H1 (cell line): ENCODE measurements at regions not wholly inside any gene's neighbourhood (a gene's known extent, or its start where the extent isn't known, plus 50 kb on each side); places are given as distances from the start of the nearest gene placed in this dataset.

ENCODE experiments used
- CTCF ChIA-PET: fragments of 300-600 bp; sonication (Branson Sonifier 250); formaldehyde crosslinking; loops from one replicate; lab custom pipeline; 2021; ENCODE audit not compliant: partially characterized antibody; lab: Charles Lee
- POLR2A ChIA-PET: fragments of 300-600 bp; sonication (Branson Sonifier 250); formaldehyde crosslinking; loops from one replicate; lab custom pipeline; 2021; ENCODE audit warnings: inconsistent platforms; ENCODE audit not compliant: partially characterized antibody; lab: Charles Lee
- DNase-seq, 2 experiments: peaks; one replicate each; pipeline versions ENCODE4 v3.0.0 to v3.0.0-alpha.2; 2010 to 2022; ENCODE audit warnings: low spot score in 2 of 2, low read depth in 1 of 2, mixed read lengths in 1 of 2
- FAIRE-seq: peaks from 2 replicates; lab custom pipeline; 2011; peaks lifted over from hg19 to GRCh38; lab: Jason Lieb, UNC
- H2AFZ ChIP-seq: 2 replicates; pipeline ENCODE4 v1.8.1; 2012; ENCODE audit warnings: low read length, inconsistent platforms
- H2AK5ac ChIP-seq: 2 replicates; pipeline ENCODE4 v1.6.1; 2013; ENCODE audit warnings: low read depth, low read length
- H2BK120ac ChIP-seq: replicated peaks from 2 replicates; pipeline ENCODE3; 2013; ENCODE audit warnings: low read depth, low read length, inconsistent platforms
- H2BK12ac ChIP-seq: 2 replicates; pipeline ENCODE4 v1.6.1; 2013; ENCODE audit warnings: low read depth, low read length
- H2BK15ac ChIP-seq: 2 replicates; pipeline ENCODE4 v1.6.1; 2013; ENCODE audit warnings: low read length
- H2BK20ac ChIP-seq: 2 replicates; pipeline ENCODE4 v1.6.1; 2013; ENCODE audit warnings: low read length
- H2BK5ac ChIP-seq: 2 replicates; pipeline ENCODE4 v1.6.1; 2013; ENCODE audit warnings: low read depth, low read length
- H3K14ac ChIP-seq: 2 replicates; pipeline ENCODE4 v1.6.1; 2013; ENCODE audit warnings: inconsistent platforms; ENCODE audit not compliant: insufficient read length
- H3K18ac ChIP-seq: 2 replicates; pipeline ENCODE4 v1.6.1; 2013; ENCODE audit warnings: low read length; ENCODE audit errors: extremely low read depth
- H3K23ac ChIP-seq: 2 replicates; pipeline ENCODE4 v1.6.1; 2013; ENCODE audit warnings: inconsistent platforms; ENCODE audit not compliant: insufficient read length
- H3K23me2 ChIP-seq: 2 replicates; pipeline ENCODE4 v1.6.1; 2013; ENCODE audit warnings: low read depth, low read length
- H3K27ac ChIP-seq: 2 replicates; pipeline ENCODE4 v1.6.1; 2011; ENCODE audit warnings: low read depth, low read length, inconsistent platforms
- H3K27me3 ChIP-seq, 4 experiments: replicated peaks in 1 of 4; 1 replicate in 1 of 4; 2 replicates in 3 of 4; pipeline versions ENCODE4 v1.6.1 to v1.8.1; 2011 to 2013; ENCODE audit warnings: low read length in 3 of 4, mild to moderate bottlenecking in 3 of 4, inconsistent platforms in 2 of 4, mixed read lengths in 2 of 4, moderate library complexity in 1 of 4; ENCODE audit not compliant: control insufficient read depth in 3 of 4, insufficient read depth in 3 of 4; ENCODE audit errors: extremely low read depth in 1 of 4
- H3K36me3 ChIP-seq, 4 experiments: 2 replicates each; pipeline versions ENCODE4 v1.6.1 to v1.8.1; 2011 to 2013; ENCODE audit warnings: mild to moderate bottlenecking in 4 of 4, low read length in 3 of 4, moderate library complexity in 2 of 4, control low read depth in 1 of 4, inconsistent platforms in 1 of 4; ENCODE audit not compliant: insufficient read depth in 4 of 4, control insufficient read depth in 2 of 4
- H3K4ac ChIP-seq: replicated peaks from 2 replicates; pipeline ENCODE3; 2013; ENCODE audit warnings: low read length, low read depth, mixed read lengths, inconsistent platforms; ENCODE audit not compliant: insufficient read length
- H3K4me1 ChIP-seq, 4 experiments: replicated peaks in 1 of 4; 1 replicate in 1 of 4; 2 replicates in 3 of 4; pipeline versions ENCODE4 v1.6.1 to v1.8.1; 2011 to 2013; ENCODE audit warnings: low read length in 3 of 4, inconsistent platforms in 2 of 4, mixed read lengths in 1 of 4; ENCODE audit not compliant: insufficient read depth in 4 of 4, control insufficient read depth in 3 of 4
- H3K4me2 ChIP-seq, 2 experiments: 2 replicates each; pipeline versions ENCODE4 v1.6.1 to v1.8.1; 2011 to 2013; ENCODE audit warnings: low read depth in 2 of 2, low read length in 2 of 2, control low read depth in 1 of 2, inconsistent platforms in 1 of 2, mild to moderate bottlenecking in 1 of 2; ENCODE audit not compliant: insufficient read depth in 1 of 2
- H3K4me3 ChIP-seq, 4 experiments: fragments of 200-600, 300-600 bp in 1 of 4; sonication (generic), shearing (Covaris generic), sonication (Bioruptor Twin) in 1 of 4; 2 replicates each; pipeline versions ENCODE4 v1.5.1 to v1.8.1; 2011 to 2016; ENCODE audit warnings: low read length in 4 of 4, low read depth in 3 of 4, control low read depth in 2 of 4, inconsistent platforms in 2 of 4, mild to moderate bottlenecking in 2 of 4, mixed read lengths in 1 of 4, moderate library complexity in 1 of 4; ENCODE audit not compliant: insufficient read depth in 2 of 4; ENCODE audit errors: extremely low read depth in 1 of 4
- H3K56ac ChIP-seq: replicated peaks from 2 replicates; pipeline ENCODE3; 2013; ENCODE audit warnings: low read depth, mild to moderate bottlenecking, mixed read lengths, low read length, inconsistent platforms; ENCODE audit not compliant: insufficient read length
- H3K79me1 ChIP-seq: 2 replicates; pipeline ENCODE4 v1.6.1; 2013; ENCODE audit warnings: low read depth, low read length, control low read depth
- H3K79me2 ChIP-seq, 2 experiments: 2 replicates each; pipeline versions ENCODE4 v1.6.1 to v1.8.1; 2012 to 2013; ENCODE audit warnings: low read length in 2 of 2, mild to moderate bottlenecking in 2 of 2, inconsistent platforms in 1 of 2; ENCODE audit not compliant: insufficient read depth in 2 of 2, control insufficient read depth in 1 of 2
- H3K9ac ChIP-seq, 4 experiments: replicated peaks in 1 of 4; 1 replicate in 1 of 4; 2 replicates in 3 of 4; pipeline versions ENCODE4 v1.6.1 to v1.8.1; 2011 to 2013; ENCODE audit warnings: low read depth in 3 of 4, low read length in 3 of 4, control low read depth in 2 of 4, mild to moderate bottlenecking in 2 of 4, moderate library complexity in 2 of 4, inconsistent platforms in 1 of 4; ENCODE audit errors: extremely low read depth in 1 of 4
- H3K9me3 ChIP-seq, 2 experiments: 2 replicates each; pipeline versions ENCODE4 v1.6.1 to v1.8.1; 2012 to 2013; ENCODE audit warnings: mild to moderate bottlenecking in 2 of 2, moderate library complexity in 2 of 2, control low read depth in 1 of 2, inconsistent platforms in 1 of 2, low read depth in 1 of 2, low read length in 1 of 2, mixed read lengths in 1 of 2; ENCODE audit not compliant: insufficient read depth in 2 of 2
- H4K20me1 ChIP-seq, 2 experiments: replicated peaks in 1 of 2; 2 replicates each; pipeline versions ENCODE3 to v1.8.1; 2011 to 2013; ENCODE audit warnings: inconsistent platforms in 2 of 2, low read length in 2 of 2, mild to moderate bottlenecking in 1 of 2; ENCODE audit not compliant: insufficient read depth in 2 of 2, control insufficient read depth in 1 of 2
- H4K5ac ChIP-seq: 2 replicates; pipeline ENCODE4 v1.6.1; 2013; ENCODE audit warnings: low read length, low read depth, mixed read lengths, inconsistent platforms; ENCODE audit not compliant: insufficient read length
- H4K8ac ChIP-seq: 2 replicates; pipeline ENCODE4 v1.8.0; 2013; ENCODE audit warnings: mild to moderate bottlenecking, moderate library complexity, low read length, inconsistent platforms; ENCODE audit not compliant: insufficient read depth; ENCODE audit errors: extremely low read depth
- H4K91ac ChIP-seq: replicated peaks from 2 replicates; pipeline ENCODE3; 2013; ENCODE audit warnings: low read length, mixed read lengths, inconsistent platforms; ENCODE audit not compliant: insufficient read length
- CTCF ChIP-seq, 3 experiments: IDR thresholded peaks; 1 replicate in 2 of 3; 2 replicates in 1 of 3; pipeline versions ENCODE4 v1.5.1 to v1.6.1; 2011; ENCODE audit warnings: low read length in 3 of 3, mild to moderate bottlenecking in 3 of 3, inconsistent platforms in 2 of 3, low read depth in 1 of 3, moderate library complexity in 1 of 3; ENCODE audit not compliant: insufficient read depth in 1 of 3; ENCODE audit errors: control extremely low read depth in 1 of 3
- JUN ChIP-seq: IDR thresholded peaks from 2 replicates; pipeline ENCODE4 v1.6.1; 2011; ENCODE audit warnings: low read depth, mild to moderate bottlenecking, improper control_type of control experiment, low read length
- KDM1A ChIP-seq: fragments of 200-600, 300-600 bp; sonication (generic); IDR thresholded peaks from 2 replicates; pipeline ENCODE4 v1.7.1; 2016; ENCODE audit warnings: mild to moderate bottlenecking, low read length, borderline replicate concordance
- NRF1 ChIP-seq: IDR thresholded peaks from 2 replicates; pipeline ENCODE4 v1.6.1; 2011; ENCODE audit warnings: mild to moderate bottlenecking, low read depth, low read length, improper control_type of control experiment
- PHF8 ChIP-seq: fragments of 200-600 bp; sonication (generic); conservative IDR thresholded peaks from 2 replicates; pipeline ENCODE4 v1.7.1; 2012; ENCODE audit warnings: low read depth, mild to moderate bottlenecking, inconsistent platforms, low read length, moderate library complexity
- POLR2A ChIP-seq, 2 experiments: IDR thresholded peaks; 1 replicate in 1 of 2; 2 replicates in 1 of 2; pipeline ENCODE4 v1.6.1; 2011; ENCODE audit warnings: low read depth in 2 of 2, low read length in 2 of 2, mild to moderate bottlenecking in 2 of 2; ENCODE audit errors: control extremely low read depth in 1 of 2
- RAD21 ChIP-seq, 2 experiments: IDR thresholded peaks in 1 of 2; conservative IDR thresholded peaks in 1 of 2; 2 replicates each; pipeline ENCODE4 v1.6.1; 2011; ENCODE audit warnings: low read depth in 2 of 2, low read length in 2 of 2, improper control_type of control experiment in 1 of 2, inconsistent platforms in 1 of 2, mild to moderate bottlenecking in 1 of 2, moderate library complexity in 1 of 2
- SIRT6 ChIP-seq: IDR thresholded peaks from one replicate; pipeline ENCODE4 v1.7.1; 2012; ENCODE audit warnings: low read length, inconsistent platforms
- SIX5 ChIP-seq: IDR thresholded peaks from 2 replicates; pipeline ENCODE4 v1.6.1; 2011; ENCODE audit warnings: mild to moderate bottlenecking, low read depth, low read length
- SP1 ChIP-seq: IDR thresholded peaks from 2 replicates; pipeline ENCODE4 v1.6.1; 2011; ENCODE audit warnings: low read depth, low read length
- SP4 ChIP-seq: IDR thresholded peaks from 2 replicates; pipeline ENCODE4 v1.6.1; 2012; ENCODE audit warnings: low read length, inconsistent platforms
- TAF7 ChIP-seq: optimal IDR thresholded peaks from 2 replicates; pipeline ENCODE3; 2011; ENCODE audit warnings: low read depth, mild to moderate bottlenecking, inconsistent platforms, low read length, moderate library complexity, borderline replicate concordance
- WGBS, 2 experiments: shearing (Covaris generic) in 1 of 2; methylation state at CpG; one replicate each; pipeline versions ENCODE4 v1.1.6 to v1.1.7; 2013 to 2015; ENCODE audit warnings: low lambda C conversion rate in 2 of 2, mixed read lengths in 2 of 2, inconsistent platforms in 1 of 2, low coverage in 1 of 2, missing lambda C conversion rate in 1 of 2; ENCODE audit not compliant: insufficient replicate concordance in 2 of 2, insufficient coverage in 1 of 2, insufficient read length in 1 of 2; ENCODE audit errors: extremely low coverage in 1 of 2, missing lambda C conversion rate in 1 of 2; 5-methylcytosine and 5-hydroxymethylcytosine counted together

GRCh38 chr7:114026486-114027089 is 107.8 kb upstream of the PPP1R3A start:
- Histone ChIP-seq H3K18ac (no peak overlapping the region), H3K4me2 (no peak overlapping the region), H3K79me2 (no peaks in the 10 kb centered on the region), H2BK12ac (no peak overlapping the region), H3K36me3 (no peaks in the 10 kb centered on the region), H3K79me1 (no peaks in the 10 kb centered on the region), H4K91ac (no peak overlapping the region), H3K4me1 (no peaks in the 10 kb centered on the region), H2BK120ac (no peak overlapping the region), H2BK20ac (no peak overlapping the region), H3K4me3 (no peak overlapping the region), H4K5ac (no peak overlapping the region), H4K20me1 (no peaks in the 10 kb centered on the region), H3K14ac (no peak overlapping the region), H3K9me3 (no peaks in the 10 kb centered on the region), H3K4ac (no peak overlapping the region), H2AK5ac (no peak overlapping the region), H3K56ac (no peak overlapping the region), H2BK15ac (no peak overlapping the region), H3K23me2 (no peaks in the 10 kb centered on the region), H2AFZ (no peak overlapping the region), H3K27ac (no peak overlapping the region), H4K8ac (no peak overlapping the region), H2BK5ac (no peak overlapping the region), H3K9ac (no peak overlapping the region), H3K23ac (no peak overlapping the region), H3K27me3 (no peaks in the 10 kb centered on the region)
- no peak for DNase-seq
- FAIRE-seq = no peak
- ChIA-PET POLR2A (no interaction called here), CTCF (interaction anchor here (0.6 to 1.3 kb wide), 8 partner anchors 8 to 509 kb away, joined by 3 to 6 read pairs (median 3); no protein-coding TSS in a partner anchor)
- WGBS, 2 experiments = 9% methylated on average over 1 of the region's 1 CpG; no CpG with 5 or more reads in 1 of the 2 experiments
- no peak for TF ChIP-seq SP1
- no peak for TF ChIP-seq SIRT6
- no peak for TF ChIP-seq KDM1A
- peak; percentile 61 to 70 for TF ChIP-seq RAD21 (IDR thresholded peaks at IDR 0.05 in 1 of 2, conservative IDR thresholded peaks at IDR 0.05 in 1 of 2; ENCODE audit: low read depth in 2 of 2, low read length in 2 of 2)
- no peak for TF ChIP-seq SIX5
- no peak for TF ChIP-seq SP4
- TF ChIP-seq CTCF (IDR thresholded peaks at IDR 0.05; ENCODE audit: control extremely low read depth in 1 of 3, insufficient read depth in 1 of 3, low read depth in 1 of 3, low read length in 3 of 3) = peak in 2 of 3 experiments; percentile 27 to 37; a peak in 2 of 4 replicates
- TF ChIP-seq TAF7 = no peak
- TF ChIP-seq JUN = no peak
- TF ChIP-seq PHF8 = no peak
- no peak for TF ChIP-seq NRF1
- TF ChIP-seq POLR2A (IDR thresholded peaks at IDR 0.05; ENCODE audit: control extremely low read depth in 1 of 2, low read depth in 2 of 2, low read length in 2 of 2) = no peak
